HepG2 (cell line): ENCODE measurements at regions not wholly inside any gene's neighbourhood (a gene's known extent, or its start where the extent isn't known, plus 50 kb on each side); places are given as distances from the start of the nearest gene placed in this dataset.
A peak's percentile ranks its signal among the peaks of the same experiment; 100 is the strongest.

Experiments used
- ATAC-seq: fragments of 200-7000 bp; cut with Tn5 transposase; 3 replicates; pipeline ENCODE4 v1.9.1; 2020; ENCODE audit warnings: mild to moderate bottlenecking, moderate library complexity
- BruUV-seq: library from RNA; stranded (reverse); fragments of 400-500 nt; replicated peaks from 2 replicates; lab custom pipeline; 2021; lab: Mats Ljungman, UMichigan
- CTCF ChIA-PET: fragments of 300-600 bp; formaldehyde crosslinking; extraction: SDS; loops from one replicate; lab custom pipeline; 2021; ENCODE audit warnings: low total read pairs, inconsistent platforms, low intra/inter-chr PET ratio; lab: Yijun Ruan, JAX
- POLR2A ChIA-PET: fragments of 350-600 bp; sonication (Branson Sonifier 250); formaldehyde crosslinking; loops from one replicate; lab custom pipeline; 2020; ENCODE audit warnings: antibody characterized with exemption, inconsistent platforms; lab: Yijun Ruan, JAX
- DNase-seq: peaks from one replicate; pipeline ENCODE4 v3.0.0-alpha.2; 2015; ENCODE audit warnings: low spot score
- FAIRE-seq: peaks from 3 replicates; lab custom pipeline; 2011; peaks lifted over from hg19 to GRCh38; lab: Jason Lieb, UNC
- H2AFZ ChIP-seq: one replicate; pipeline ENCODE4 v1.6.1; 2011; ENCODE audit warnings: low read length, inconsistent platforms
- H3K27ac ChIP-seq: fragments of 300-600 bp; 3 replicates; pipeline ENCODE4 v1.8.0; 2011; ENCODE audit warnings: mixed run types, mild to moderate bottlenecking, mixed read lengths, low read length, inconsistent platforms; ENCODE audit not compliant: insufficient read depth; ENCODE audit errors: extremely low read length
- H3K27me3 ChIP-seq, 2 experiments: fragments of 200-600 bp in 1 of 2; 2 replicates in 1 of 2; 3 replicates in 1 of 2; pipeline versions ENCODE4 v1.6.0 to v1.8.0; 2011; ENCODE audit warnings: low read length in 2 of 2, mild to moderate bottlenecking in 2 of 2, moderate library complexity in 2 of 2, inconsistent platforms in 1 of 2; ENCODE audit not compliant: insufficient read depth in 2 of 2, control insufficient read depth in 1 of 2
- H3K36me3 ChIP-seq, 2 experiments: fragments of 200-600 bp in 1 of 2; replicated peaks in 1 of 2; 2 replicates in 1 of 2; 3 replicates in 1 of 2; pipeline versions ENCODE4 v1.5.1 to v1.8.0; 2011; ENCODE audit warnings: low read length in 2 of 2, inconsistent platforms in 1 of 2; ENCODE audit not compliant: insufficient read depth in 2 of 2, control insufficient read depth in 1 of 2
- H3K4me1 ChIP-seq: 2 replicates; pipeline ENCODE4 v1.5.1; 2012; ENCODE audit warnings: low read length, inconsistent platforms; ENCODE audit not compliant: insufficient read depth
- H3K4me2 ChIP-seq: 2 replicates; pipeline ENCODE4 v1.6.0; 2011; ENCODE audit warnings: low read depth, low read length, inconsistent platforms
- H3K4me3 ChIP-seq, 3 experiments: fragments of 200-600 bp in 1 of 3; sonication (generic), shearing (Covaris generic) in 1 of 3; replicated peaks in 1 of 3; 2 replicates each; pipeline ENCODE4 v1.5.1; 2011 to 2016; ENCODE audit warnings: low read length in 3 of 3, inconsistent platforms in 2 of 3, low read depth in 2 of 3, mild to moderate bottlenecking in 2 of 3, control low read depth in 1 of 3, mixed read lengths in 1 of 3; ENCODE audit not compliant: insufficient read depth in 1 of 3
- H3K79me2 ChIP-seq: one replicate; pipeline ENCODE4 v1.6.1; 2011; ENCODE audit warnings: low read length, inconsistent platforms; ENCODE audit not compliant: insufficient read depth
- H3K9ac ChIP-seq: 2 replicates; pipeline ENCODE4 v1.6.0; 2011; ENCODE audit warnings: mild to moderate bottlenecking, low read depth, low read length, inconsistent platforms; ENCODE audit not compliant: insufficient read depth
- H3K9me3 ChIP-seq: 2 replicates; pipeline ENCODE4 v1.5.1; 2012; ENCODE audit warnings: mild to moderate bottlenecking, low read length
- H4K20me1 ChIP-seq: 2 replicates; pipeline ENCODE4 v1.6.0; 2011; ENCODE audit warnings: inconsistent platforms, mild to moderate bottlenecking, low read length, moderate library complexity; ENCODE audit not compliant: insufficient read depth
- ATF4 ChIP-seq, 2 experiments: fragments of 450-650 bp in 1 of 2; sonication (generic) in 1 of 2; formaldehyde crosslinking; IDR thresholded peaks; 2 replicates each; pipeline versions ENCODE4 v1.5.0 to v1.8.0; 2020 to 2022; ENCODE audit warnings: mild to moderate bottlenecking in 1 of 2, missing genetic modification reagents in 1 of 2
- CEBPB ChIP-seq: IDR thresholded peaks from 2 replicates; pipeline ENCODE4 v1.6.1; 2011; ENCODE audit warnings: low read depth, low read length, improper control_type of control experiment, borderline replicate concordance
- CEBPG ChIP-seq: IDR thresholded peaks from 2 replicates; pipeline ENCODE4 v1.6.1; 2016
- FOXO1 ChIP-seq: sonication (generic); formaldehyde crosslinking; IDR thresholded peaks from 2 replicates; pipeline ENCODE4 v1.4.0; 2020; ENCODE audit warnings: missing genetic modification reagents
- MTF1 ChIP-seq: sonication (generic); formaldehyde crosslinking; IDR thresholded peaks from 2 replicates; pipeline ENCODE4 v1.5.0; 2020; ENCODE audit warnings: missing genetic modification reagents
- NFIB ChIP-seq: sonication (generic); formaldehyde crosslinking; IDR thresholded peaks from 2 replicates; pipeline ENCODE4 v1.9.0; 2021; ENCODE audit warnings: missing genetic modification reagents, mild to moderate bottlenecking, borderline replicate concordance
- PPARG ChIP-seq: conservative IDR thresholded peaks from 2 replicates; pipeline ENCODE4 v1.6.1; 2016; ENCODE audit warnings: missing biosample characterization, missing genetic modification reagents
- RBAK ChIP-seq: sonication (generic); formaldehyde crosslinking; IDR thresholded peaks from 2 replicates; pipeline ENCODE4 v1.5.1; 2020; ENCODE audit warnings: mild to moderate bottlenecking, missing genetic modification reagents
- RELA ChIP-seq: sonication (generic); formaldehyde crosslinking; IDR thresholded peaks from 2 replicates; pipeline ENCODE4 v1.4.0; 2020; ENCODE audit warnings: missing genetic modification reagents
- SMAD1 ChIP-seq: sonication (generic); formaldehyde crosslinking; IDR thresholded peaks from 2 replicates; pipeline ENCODE4 v1.4.0; 2020; ENCODE audit warnings: missing genetic modification reagents, low read depth, mild to moderate bottlenecking, borderline replicate concordance
- THAP9 ChIP-seq: sonication (generic); formaldehyde crosslinking; IDR thresholded peaks from 2 replicates; pipeline ENCODE4; 2020; ENCODE audit warnings: missing genetic modification reagents, mild to moderate bottlenecking, borderline replicate concordance
- THYN1 ChIP-seq: sonication (generic); formaldehyde crosslinking; IDR thresholded peaks from 2 replicates; pipeline ENCODE4 v1.8.1; 2023; ENCODE audit warnings: low read depth, mild to moderate bottlenecking, moderate library complexity, missing genetic modification reagents, borderline replicate concordance
- ZBTB44 ChIP-seq: sonication (generic); formaldehyde crosslinking; IDR thresholded peaks from 2 replicates; pipeline ENCODE4 v1.4.0; 2020; ENCODE audit warnings: missing genetic modification reagents
- ZNF414 ChIP-seq: sonication (generic); formaldehyde crosslinking; IDR thresholded peaks from 2 replicates; pipeline ENCODE4 v1.5.0; 2020; ENCODE audit warnings: missing genetic modification reagents
- ZNF644 ChIP-seq: IDR thresholded peaks from 2 replicates; pipeline ENCODE4 v1.6.1; 2016; ENCODE audit warnings: low read depth
- WGBS: methylation state at CpG from one replicate; pipeline ENCODE4 v1.1.6; 2017; ENCODE audit warnings: low lambda C conversion rate; 5-methylcytosine and 5-hydroxymethylcytosine counted together
- in situ Hi-C: cut with HindIII; loops from 2 replicates; pipeline ENCODE4 v1.10.0; 2017; ENCODE audit warnings: low pct_unique_long_range_greater_than_20kb; ENCODE audit not compliant: extremely low pct_ligation_motif_present
- intact Hi-C: fragments of 100-400 bp; cut with micrococcal nuclease; formaldehyde crosslinking; loops from one replicate; pipeline ENCODE4 v1.10.0; 2022; ENCODE audit not compliant: unreplicated experiment
- TF ChIP-seq, protein P1 (sequence below): sonication (generic); formaldehyde crosslinking; IDR thresholded peaks from 2 replicates; pipeline ENCODE4 v1.9.0; 2021; ENCODE audit warnings: missing genetic modification reagents, borderline replicate concordance
- TF ChIP-seq, protein P2 (sequence below): conservative IDR thresholded peaks from 2 replicates; pipeline ENCODE4 v1.6.1; 2018; ENCODE audit warnings: missing genetic modification reagents

- intact Hi-C loops: no loop called here
- no peak for TF ChIP-seq MTF1 (CRISPR knock-in tag)
- TF ChIP-seq THYN1 (CRISPR knock-in tag): no peak
- TF ChIP-seq SMAD1: no peak
- TF ChIP-seq, protein P1, sequence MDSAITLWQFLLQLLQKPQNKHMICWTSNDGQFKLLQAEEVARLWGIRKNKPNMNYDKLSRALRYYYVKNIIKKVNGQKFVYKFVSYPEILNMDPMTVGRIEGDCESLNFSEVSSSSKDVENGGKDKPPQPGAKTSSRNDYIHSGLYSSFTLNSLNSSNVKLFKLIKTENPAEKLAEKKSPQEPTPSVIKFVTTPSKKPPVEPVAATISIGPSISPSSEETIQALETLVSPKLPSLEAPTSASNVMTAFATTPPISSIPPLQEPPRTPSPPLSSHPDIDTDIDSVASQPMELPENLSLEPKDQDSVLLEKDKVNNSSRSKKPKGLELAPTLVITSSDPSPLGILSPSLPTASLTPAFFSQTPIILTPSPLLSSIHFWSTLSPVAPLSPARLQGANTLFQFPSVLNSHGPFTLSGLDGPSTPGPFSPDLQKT: no peak
- no peak for TF ChIP-seq RELA (CRISPR knock-in tag)
- no peak for TF ChIP-seq ATF4 (CRISPR knock-in tag; IDR thresholded peaks at IDR 0.05)
- TF ChIP-seq THAP9 (CRISPR knock-in tag): no peak
- peak; percentile 62; the same call in 1 of the 2 replicates for TF ChIP-seq CEBPG (CRISPR knock-in tag)
- no peak for TF ChIP-seq FOXO1 (CRISPR knock-in tag)
- no peak for TF ChIP-seq NFIB (CRISPR knock-in tag)
- no peak for TF ChIP-seq ZBTB44 (CRISPR knock-in tag)
- no peak for TF ChIP-seq PPARG
- TF ChIP-seq ZNF644 (CRISPR knock-in tag): peak; percentile 77; the same call in 1 of the 2 replicates
- TF ChIP-seq, protein P2, sequence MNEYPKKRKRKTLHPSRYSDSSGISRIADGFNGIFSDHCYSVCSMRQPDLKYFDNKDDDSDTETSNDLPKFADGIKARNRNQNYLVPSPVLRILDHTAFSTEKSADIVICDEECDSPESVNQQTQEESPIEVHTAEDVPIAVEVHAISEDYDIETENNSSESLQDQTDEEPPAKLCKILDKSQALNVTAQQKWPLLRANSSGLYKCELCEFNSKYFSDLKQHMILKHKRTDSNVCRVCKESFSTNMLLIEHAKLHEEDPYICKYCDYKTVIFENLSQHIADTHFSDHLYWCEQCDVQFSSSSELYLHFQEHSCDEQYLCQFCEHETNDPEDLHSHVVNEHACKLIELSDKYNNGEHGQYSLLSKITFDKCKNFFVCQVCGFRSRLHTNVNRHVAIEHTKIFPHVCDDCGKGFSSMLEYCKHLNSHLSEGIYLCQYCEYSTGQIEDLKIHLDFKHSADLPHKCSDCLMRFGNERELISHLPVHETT (CRISPR knock-in tag): no peak
- no peak for TF ChIP-seq ZNF414 (CRISPR knock-in tag)
- TF ChIP-seq CEBPB: peak; percentile 68
- TF ChIP-seq RBAK (CRISPR knock-in tag): no peak
Observed at GRCh38 chr13:33628662-33629061, 189.3 kb upstream of the RFC3 start.

More at GRCh38 chr13:33628662-33629061, 189.3 kb upstream of the RFC3 start:
- FAIRE-seq (peak; percentile 21), DNase-seq (no peak), ATAC-seq (no peak)
- Histone ChIP-seq H2AFZ (no peak overlapping the region), H3K4me1 (peaks cover 20% of the 10 kb centered on the region), H3K27me3 (no peaks in the 10 kb centered on the region), H3K9me3 (no peaks in the 10 kb centered on the region), H4K20me1 (no peaks in the 10 kb centered on the region), H3K4me3 (no peak overlapping the region), H3K27ac (no peak overlapping the region), H3K79me2 (no peaks in the 10 kb centered on the region), H3K36me3 (no peaks in the 10 kb centered on the region; a peak in 1 of 5 replicates), H3K4me2 (no peak overlapping the region), H3K9ac (no peak overlapping the region)
- in situ Hi-C loops: no loop called here
- ChIA-PET CTCF (no interaction called here), POLR2A (interaction anchor here (1.7 to 1.8 kb wide), 2 partner anchors 14 to 18 kb away, joined by 7 to 10 read pairs; no protein-coding TSS in a partner anchor)
- WGBS: 98% methylated on average over 6 of the region's 6 CpGs
- no TSS peak for BruUV-seq
